A673 (cell line): ENCODE measurements at regions not wholly inside any gene's neighbourhood (a gene's known extent, or its start where the extent isn't known, plus 50 kb on each side); places are given as distances from the start of the nearest gene placed in this dataset.
A peak's percentile ranks its signal among the peaks of the same experiment; 100 is the strongest.

Experiments used
- BruUV-seq: library from RNA; stranded (reverse); fragments of 400-500 nt; replicated peaks from 2 replicates; lab custom pipeline; 2021; lab: Mats Ljungman, UMichigan
- CTCF ChIA-PET: fragments of 300-600 bp; sonication (Branson Sonifier 250); formaldehyde crosslinking; loops from one replicate; lab custom pipeline; 2022; ENCODE audit warnings: antibody characterized with exemption; lab: Charles Lee
- POLR2A ChIA-PET: fragments of 300-600 bp; sonication (Branson Sonifier 250); formaldehyde crosslinking; loops from one replicate; lab custom pipeline; 2022; ENCODE audit warnings: antibody characterized with exemption; ENCODE audit not compliant: low non-redundant PET; lab: Charles Lee
- DNase-seq: peaks from one replicate; pipeline ENCODE4 v3.0.0-alpha.2; 2015; ENCODE audit warnings: low spot score
- H3K27ac ChIP-seq: fragments of 200-600 bp; sonication (generic); 2 replicates; pipeline ENCODE4 v1.5.1; 2016; ENCODE audit warnings: mixed run types, low read depth, mild to moderate bottlenecking, mixed read lengths, antibody characterized with exemption, low read length; ENCODE audit not compliant: poor library complexity, severe bottlenecking
- H3K27me3 ChIP-seq: fragments of 200-600 bp; sonication (generic); replicated peaks from 2 replicates; pipeline ENCODE4 v1.6.1; 2017; ENCODE audit warnings: mixed run types, low read depth, mild to moderate bottlenecking, mixed read lengths, antibody characterized with exemption, low read length; ENCODE audit not compliant: insufficient read depth, poor library complexity
- H3K36me3 ChIP-seq: fragments of 200-600 bp; sonication (generic); 2 replicates; pipeline ENCODE4 v1.6.1; 2016; ENCODE audit warnings: mixed run types, mild to moderate bottlenecking, mixed read lengths, antibody characterized with exemption, low read length; ENCODE audit not compliant: insufficient read depth, poor library complexity, severe bottlenecking
- H3K4me1 ChIP-seq: fragments of 200-600 bp; sonication (generic); 2 replicates; pipeline ENCODE4 v1.6.1; 2017; ENCODE audit warnings: mixed run types, mild to moderate bottlenecking, mixed read lengths, antibody characterized with exemption, low read length; ENCODE audit not compliant: insufficient read depth, poor library complexity, severe bottlenecking
- H3K4me3 ChIP-seq: fragments of 200-600 bp; sonication (generic); 2 replicates; pipeline ENCODE4 v1.5.1; 2016; ENCODE audit warnings: low read depth, mixed run types, mild to moderate bottlenecking, mixed read lengths, low read length; ENCODE audit not compliant: poor library complexity, severe bottlenecking
- H3K9me3 ChIP-seq: fragments of 200-600 bp; sonication (generic); 2 replicates; pipeline ENCODE4 v1.6.1; 2016; ENCODE audit warnings: mixed run types, low read depth, mild to moderate bottlenecking, mixed read lengths, antibody characterized with exemption, low read length; ENCODE audit not compliant: poor library complexity, severe bottlenecking
- EZH2 ChIP-seq: fragments of 200-600 bp; sonication (generic); IDR thresholded peaks from 2 replicates; pipeline ENCODE4 v1.6.1; 2017; ENCODE audit warnings: borderline replicate concordance, low read depth, mild to moderate bottlenecking, mixed read lengths, antibody characterized with exemption, low read length; ENCODE audit not compliant: poor library complexity, severe bottlenecking
- intact Hi-C: fragments of 100-400 bp; cut with micrococcal nuclease; formaldehyde crosslinking; loops from one replicate; pipeline ENCODE4 v1.10.0; 2022; ENCODE audit not compliant: unreplicated experiment
- TF ChIP-seq, protein P1 (sequence below): fragments of 300-800, 200-600 bp; sonication (generic); conservative IDR thresholded peaks from 2 replicates; pipeline ENCODE4 v1.5.1; 2017; ENCODE audit warnings: low read depth, mild to moderate bottlenecking, antibody characterized with exemption, low read length, moderate library complexity, mixed read lengths

DNA sequence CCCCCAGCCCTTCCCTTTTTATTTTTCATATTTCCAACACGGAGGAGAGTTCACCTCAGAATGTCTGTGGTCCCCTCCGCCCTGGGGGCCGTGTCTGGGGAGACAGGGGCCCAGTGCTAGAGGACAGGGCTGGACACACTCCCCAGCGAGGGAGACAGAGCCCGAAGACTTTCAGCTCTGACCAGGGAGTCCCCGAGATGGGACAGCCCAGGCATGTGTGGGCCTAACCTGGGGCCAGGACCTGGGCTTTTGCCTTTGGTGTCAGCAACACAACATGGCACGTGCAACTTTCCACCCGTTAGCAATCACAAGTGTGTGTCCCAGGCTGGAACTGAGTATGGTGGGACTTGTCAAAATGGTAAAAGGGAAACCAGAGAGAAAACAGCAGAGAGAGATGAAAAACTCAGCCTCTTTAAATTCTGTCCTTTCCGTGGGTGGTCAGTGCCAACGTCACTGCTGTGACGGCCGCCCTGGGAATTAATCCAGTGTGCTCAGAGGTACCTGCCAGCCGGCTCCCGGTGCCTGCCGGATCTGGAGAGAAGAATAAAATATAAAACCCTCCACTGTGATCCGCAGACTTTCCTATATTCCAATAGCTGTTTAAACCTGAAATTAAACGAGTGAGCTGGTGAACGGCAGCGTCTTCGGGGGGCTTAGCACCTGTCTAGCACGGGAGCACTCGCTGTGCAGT lies 245.8 kb downstream of the EIPR1 start:
- CTCF ChIA-PET: no interaction called here
- no peak for TF ChIP-seq EZH2
- TF ChIP-seq, protein P1, sequence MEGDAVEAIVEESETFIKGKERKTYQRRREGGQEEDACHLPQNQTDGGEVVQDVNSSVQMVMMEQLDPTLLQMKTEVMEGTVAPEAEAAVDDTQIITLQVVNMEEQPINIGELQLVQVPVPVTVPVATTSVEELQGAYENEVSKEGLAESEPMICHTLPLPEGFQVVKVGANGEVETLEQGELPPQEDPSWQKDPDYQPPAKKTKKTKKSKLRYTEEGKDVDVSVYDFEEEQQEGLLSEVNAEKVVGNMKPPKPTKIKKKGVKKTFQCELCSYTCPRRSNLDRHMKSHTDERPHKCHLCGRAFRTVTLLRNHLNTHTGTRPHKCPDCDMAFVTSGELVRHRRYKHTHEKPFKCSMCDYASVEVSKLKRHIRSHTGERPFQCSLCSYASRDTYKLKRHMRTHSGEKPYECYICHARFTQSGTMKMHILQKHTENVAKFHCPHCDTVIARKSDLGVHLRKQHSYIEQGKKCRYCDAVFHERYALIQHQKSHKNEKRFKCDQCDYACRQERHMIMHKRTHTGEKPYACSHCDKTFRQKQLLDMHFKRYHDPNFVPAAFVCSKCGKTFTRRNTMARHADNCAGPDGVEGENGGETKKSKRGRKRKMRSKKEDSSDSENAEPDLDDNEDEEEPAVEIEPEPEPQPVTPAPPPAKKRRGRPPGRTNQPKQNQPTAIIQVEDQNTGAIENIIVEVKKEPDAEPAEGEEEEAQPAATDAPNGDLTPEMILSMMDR: no peak
- Histone ChIP-seq H3K9me3 (no peaks in the 10 kb centered on the region), H3K27ac (peak overlapping the region; percentile 76), H3K27me3 (no peaks in the 10 kb centered on the region), H3K4me3 (no peak overlapping the region), H3K4me1 (peaks cover 42% of the 10 kb centered on the region), H3K36me3 (no peaks in the 10 kb centered on the region)
- POLR2A ChIA-PET: no interaction called here
- intact Hi-C loops: no loop called here
- BruUV-seq: no TSS peak
- no peak for DNase-seq

GRCh38 chr2:3130889-3131635 lies 246.6 kb downstream of the EIPR1 start:
- peaks cover 49% of the 10 kb centered on the region for H3K4me1 ChIP-seq
- no peaks in the 10 kb centered on the region for H3K9me3 ChIP-seq
- intact Hi-C loops: no loop called here
- no peak for TF ChIP-seq EZH2
- TF ChIP-seq, protein P1: no peak
- no peak overlapping the region for H3K4me3 ChIP-seq
- ChIA-PET POLR2A (no interaction called here), CTCF (interaction anchor here (0.5 kb wide), 1 partner anchor 1281 kb away, joined by 4 read pairs; no protein-coding TSS in a partner anchor)
- H3K27ac ChIP-seq: peak overlapping the region; percentile 76
- no peaks in the 10 kb centered on the region for H3K36me3 ChIP-seq
- H3K27me3 ChIP-seq: no peaks in the 10 kb centered on the region
- peak; percentile 80 for DNase-seq
- BruUV-seq: no TSS peak

- DNase-seq: no peak
- H3K27ac ChIP-seq: peak overlapping the region; percentile 76
- no peaks in the 10 kb centered on the region for H3K27me3 ChIP-seq
- ChIA-PET CTCF (interaction anchor here (0.6 kb wide), 1 partner anchor 340 kb away, joined by 4 read pairs; no protein-coding TSS in a partner anchor), POLR2A (no interaction called here)
- intact Hi-C loops: no loop called here
- TF ChIP-seq, protein P1: no peak
- TF ChIP-seq EZH2: no peak
- H3K36me3 ChIP-seq: no peaks in the 10 kb centered on the region
- BruUV-seq: no TSS peak
- H3K4me3 ChIP-seq: no peak overlapping the region
- H3K9me3 ChIP-seq: no peaks in the 10 kb centered on the region
- peaks cover 55% of the 10 kb centered on the region for H3K4me1 ChIP-seq
These were observed 247.2 kb downstream of the EIPR1 start for GRCh38 chr2:3130444-3130843.
